Spleen (tissue), 11 donors: ENCODE measurements at regions not wholly inside any gene's neighbourhood (a gene's known extent, or its start where the extent isn't known, plus 50 kb on each side); places are given as distances from the start of the nearest gene placed in this dataset.
"Not testable (repeated sequence)": the region's sequence is repeated elsewhere in the genome, so short reads cannot be mapped to it uniquely, and the experiment has no call there.

ENCODE experiments used
- DNase-seq: peaks from one replicate; pipeline ENCODE4 v3.0.0-alpha.2; 2020
- H3K27ac ChIP-seq, 8 donors: fragments of 200-600 bp; sonication (generic) in 7 of 8; 1 replicate in 4 of 8; 2 replicates in 4 of 8; pipeline versions ENCODE4 v1.5.0 to v1.8.0; 2016 to 2021; ENCODE audit warnings: inconsistent platforms in 4 of 8, mild to moderate bottlenecking in 4 of 8, moderate library complexity in 1 of 8
- H3K27me3 ChIP-seq, 7 donors: fragments of 200-600 bp; sonication (generic) in 6 of 7; replicated peaks in 1 of 7; 1 replicate in 4 of 7; 2 replicates in 3 of 7; pipeline versions ENCODE4 v1.5.0 to v1.8.0; 2016 to 2021; ENCODE audit warnings: inconsistent platforms in 3 of 7, mild to moderate bottlenecking in 1 of 7
- H3K36me3 ChIP-seq, 6 donors: fragments of 200-600 bp; sonication (generic) in 5 of 6; 1 replicate in 4 of 6; 2 replicates in 2 of 6; pipeline versions ENCODE4 v1.5.0 to v1.8.0; 2016 to 2021; ENCODE audit warnings: inconsistent platforms in 2 of 6
- H3K4me1 ChIP-seq, 6 donors: fragments of 200-600 bp; sonication (generic) in 5 of 6; 1 replicate in 3 of 6; 2 replicates in 3 of 6; pipeline versions ENCODE4 v1.5.0 to v1.8.0; 2016 to 2021; ENCODE audit warnings: inconsistent platforms in 3 of 6
- H3K4me3 ChIP-seq, 8 donors: fragments of 200-600 bp; sonication (generic) in 7 of 8; 1 replicate in 4 of 8; 2 replicates in 4 of 8; pipeline versions ENCODE4 v1.5.0 to v1.8.0; 2016 to 2021; ENCODE audit warnings: inconsistent platforms in 4 of 8, mild to moderate bottlenecking in 4 of 8, moderate library complexity in 2 of 8
- H3K9me3 ChIP-seq, 8 donors: fragments of 200-600 bp; sonication (generic) in 7 of 8; 1 replicate in 4 of 8; 2 replicates in 4 of 8; pipeline versions ENCODE4 v1.5.0 to v1.8.0; 2016 to 2021; ENCODE audit warnings: inconsistent platforms in 4 of 8
- CTCF ChIP-seq, 11 experiments: fragments of 200-600 bp in 7 of 11; fragments of 450-650 bp in 4 of 11; sonication (generic) in 4 of 11; IDR thresholded peaks in 8 of 11; conservative IDR thresholded peaks in 3 of 11; 1 replicate in 7 of 11; 2 replicates in 4 of 11; pipeline versions ENCODE4 v1.4.0 to v1.8.0; 2016 to 2021; ENCODE audit warnings: antibody characterized with exemption in 11 of 11, inconsistent platforms in 4 of 11, mild to moderate bottlenecking in 1 of 11
- POLR2A ChIP-seq, 3 donors: fragments of 450-650 bp; IDR thresholded peaks; one replicate each; pipeline ENCODE4 v1.5.1; 2017; ENCODE audit warnings: antibody characterized with exemption in 3 of 3, mild to moderate bottlenecking in 1 of 3
- POLR2AphosphoS5 ChIP-seq, 3 donors: sonication (generic); formaldehyde crosslinking; IDR thresholded peaks; one replicate each; pipeline ENCODE4 v1.5.1; 2017; ENCODE audit warnings: antibody characterized with exemption in 3 of 3
- WGBS, 5 donors: extraction: QIAGEN DNeasy Blood & Tissue Kit in 3 of 5; methylation state at CpG; one replicate each; pipeline versions ENCODE4 v1.1.5 to v1.1.7; 2013 to 2018; 5-methylcytosine and 5-hydroxymethylcytosine counted together
- intact Hi-C: fragments of 100-400 bp; cut with DNase I; formaldehyde crosslinking; loops from one replicate; pipeline ENCODE4 v1.15.0; 2023; ENCODE audit warnings: low total_unique reads
- donor health status: healthy with polysubstance abuse.
- donor health status: DM: no; HTN: no; CAD: no; lungs with moderate emphysema.
- donor health status: DM: no; HTN: no; CAD: no.
- donor health status: Bipolar disorder and iron deficiency.
- donor health status: healthy.
- donor health status: DM: no; HTN: no; CAD: no.
- donor health status: DM: yes; HTN: yes; CAD: no.

DNA sequence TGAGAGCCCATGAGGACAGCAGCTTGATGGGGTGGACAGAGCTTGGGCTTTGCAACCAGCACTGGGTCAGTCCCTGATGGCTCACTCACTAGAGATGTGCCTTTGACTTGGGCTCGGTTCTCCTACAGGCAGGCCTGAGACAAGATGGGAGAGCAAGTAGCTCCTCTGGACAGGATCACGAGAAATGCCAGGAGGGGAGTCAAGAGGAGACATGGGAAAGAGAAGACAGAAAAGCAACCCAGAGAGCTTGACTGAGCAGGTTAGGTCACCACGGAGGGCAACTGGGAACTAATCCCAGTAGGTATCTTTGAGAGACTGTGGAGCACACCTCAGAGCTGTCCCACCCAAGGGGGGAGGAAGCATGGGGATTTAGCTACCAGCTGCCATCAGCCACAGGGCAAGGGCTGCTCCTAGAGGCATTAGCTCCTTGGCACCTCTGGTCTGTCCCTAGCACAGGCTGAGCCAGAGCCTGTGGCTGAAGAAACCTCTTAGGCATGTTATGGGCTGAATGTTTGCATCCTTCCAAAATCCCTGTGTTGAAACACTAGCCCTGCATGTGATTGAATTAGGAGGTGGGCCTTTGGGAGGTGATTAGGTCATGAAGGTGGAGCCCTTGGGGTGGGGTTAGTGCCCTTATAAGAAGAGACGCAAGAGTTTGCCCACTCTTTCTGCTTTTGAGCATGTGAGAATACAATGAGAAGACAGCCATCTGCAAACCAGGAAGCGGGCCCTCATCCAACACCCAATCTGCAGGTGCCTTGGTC is 145.6 kb downstream of the SMIM20 start:
- no peak overlapping the region for H3K4me3 ChIP-seq
- 86 to 95% (median 94%) methylated on average over 5 of the region's 5 CpGs for WGBS, 5 donors

DNA sequence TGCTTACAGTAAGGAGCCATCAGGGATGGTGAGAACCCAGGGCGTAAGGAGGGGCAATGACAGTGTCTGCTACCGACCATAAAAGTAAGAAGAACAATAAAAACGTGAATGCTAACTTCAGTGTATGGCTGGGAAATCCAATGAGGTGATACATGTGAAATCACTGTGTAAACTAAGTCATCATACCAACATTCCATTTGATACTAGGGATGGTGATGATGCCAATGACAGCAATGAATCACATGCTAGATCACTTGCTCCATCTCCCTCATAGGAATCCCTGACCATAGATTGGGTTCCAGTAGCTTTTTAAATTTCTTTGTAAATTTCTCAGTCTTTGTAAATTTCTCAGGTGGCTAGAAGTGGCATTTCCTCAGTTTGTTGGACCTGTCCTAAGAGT is 146.3 kb downstream of the SMIM20 start:
- H3K36me3 ChIP-seq: no peaks in the 10 kb centered on the region
- H3K9me3 ChIP-seq: peaks cover 0 to 4% (median 0%) of the 10 kb centered on the region in 8 donors
- peaks cover 0 to 15% (median 0%) of the 10 kb centered on the region in 6 donors for H3K4me1 ChIP-seq
- TF ChIP-seq POLR2A (IDR thresholded peaks at IDR 0.05) (no peak), POLR2AphosphoS5 (IDR thresholded peaks at IDR 0.05) (no peak), CTCF (IDR thresholded peaks at IDR 0.05 in 8 of 11, conservative IDR thresholded peaks at IDR 0.05 in 3 of 11) (no peak)
- DNase-seq: no peak
- intact Hi-C loops: no loop called here
- H3K4me3 ChIP-seq: no peak overlapping the region
- H3K27ac ChIP-seq: no peak overlapping the region
- H3K27me3 ChIP-seq: peaks cover 0 to 4% (median 0%) of the 10 kb centered on the region in 7 donors
- WGBS, 5 donors: 86 to 93% (median 91%) methylated on average over 3 of the region's 3 CpGs

More for the DNA sequence above, 145.6 kb downstream of the SMIM20 start:
- Histone ChIP-seq H3K36me3 (no peaks in the 10 kb centered on the region), H3K4me1 (peaks cover 0 to 15% (median 0%) of the 10 kb centered on the region in 6 donors), H3K9me3 (peaks cover 0 to 4% (median 0%) of the 10 kb centered on the region in 8 donors), H3K27me3 (peaks cover 0 to 4% (median 0%) of the 10 kb centered on the region in 7 donors), H3K27ac (no peak overlapping the region)
- TF ChIP-seq POLR2A (IDR thresholded peaks at IDR 0.05): no peak
- no peak for TF ChIP-seq POLR2AphosphoS5 (IDR thresholded peaks at IDR 0.05)
- no peak for TF ChIP-seq CTCF (IDR thresholded peaks at IDR 0.05 in 8 of 11, conservative IDR thresholded peaks at IDR 0.05 in 3 of 11)
- no peak for DNase-seq
- intact Hi-C loops: no loop called here

- Histone ChIP-seq H3K36me3 (no peaks in the 10 kb centered on the region), H3K27ac (peak overlapping the region in 1 of 8 donors; percentile 48), H3K4me1 (peaks cover 0 to 10% (median 0%) of the 10 kb centered on the region in 6 donors), H3K4me3 (no peak overlapping the region), H3K27me3 (no peaks in the 10 kb centered on the region), H3K9me3 (peaks cover 0 to 4% (median 0%) of the 10 kb centered on the region in 8 donors)
- 68 to 79% (median 74%) methylated on average over 7 of the region's 7 CpGs for WGBS, 5 donors
- DNase-seq: no peak
- intact Hi-C loops: no loop called here
- TF ChIP-seq POLR2A (IDR thresholded peaks at IDR 0.05) (no peak), CTCF (IDR thresholded peaks at IDR 0.05 in 8 of 11, conservative IDR thresholded peaks at IDR 0.05 in 3 of 11) (peak in 8 of 11 experiments; percentile 10 to 64 (median 48)), POLR2AphosphoS5 (IDR thresholded peaks at IDR 0.05) (peak in 1 of 3 donors; percentile 20)
Observed at GRCh38 chr4:26061248-26061986, 147.4 kb downstream of the SMIM20 start.

GRCh38 chr4:26062215-26062614 is 148.2 kb downstream of the SMIM20 start:
- no peak for TF ChIP-seq POLR2AphosphoS5 (IDR thresholded peaks at IDR 0.05)
- TF ChIP-seq POLR2A (IDR thresholded peaks at IDR 0.05): no peak
- TF ChIP-seq CTCF (IDR thresholded peaks at IDR 0.05 in 8 of 11, conservative IDR thresholded peaks at IDR 0.05 in 3 of 11): no peak
- WGBS, 5 donors: 60 to 86% (median 82%) methylated on average over 2 of the region's 2 CpGs
- peaks cover 0 to 10% (median 0%) of the 10 kb centered on the region in 6 donors for H3K4me1 ChIP-seq
- no peaks in the 10 kb centered on the region for H3K36me3 ChIP-seq
- DNase-seq: no peak
- intact Hi-C loops: no loop called here
- H3K27ac ChIP-seq: no peak overlapping the region
- H3K27me3 ChIP-seq: no peaks in the 10 kb centered on the region
- no peak overlapping the region for H3K4me3 ChIP-seq
- H3K9me3 ChIP-seq: peaks cover 0 to 4% (median 0%) of the 10 kb centered on the region in 8 donors

GRCh38 chr4:26064009-26064408 is 150.0 kb downstream of the SMIM20 start:
- H3K27me3 ChIP-seq, H3K36me3 ChIP-seq, DNase-seq, H3K27ac ChIP-seq, intact Hi-C loops, H3K4me1 ChIP-seq, H3K9me3 ChIP-seq, H3K4me3 ChIP-seq: not testable (repeated sequence)
- 40 to 96% (median 93%) methylated on average over 1 to 34 of the region's 34 CpGs for WGBS, 5 donors
